Mesodermal cell (in vitro differentiated cells): ENCODE measurements at regions not wholly inside any gene's neighbourhood (a gene's known extent, or its start where the extent isn't known, plus 50 kb on each side); places are given as distances from the start of the nearest gene placed in this dataset.

Experiments
- H3K27ac ChIP-seq: 2 replicates; pipeline ENCODE4 v1.7.0; 2013; ENCODE audit warnings: mild to moderate bottlenecking, low read depth, low read length, moderate library complexity; ENCODE audit not compliant: severe bottlenecking
- H3K36me3 ChIP-seq: 2 replicates; pipeline ENCODE4 v1.7.1; 2013; ENCODE audit warnings: mild to moderate bottlenecking, low read length, moderate library complexity; ENCODE audit not compliant: control insufficient read depth, insufficient read depth
- H3K4me1 ChIP-seq: one replicate; pipeline ENCODE4 v1.7.1; 2013; ENCODE audit warnings: mild to moderate bottlenecking, low read length; ENCODE audit not compliant: insufficient read depth, control insufficient read depth, poor library complexity, severe bottlenecking
- H3K4me3 ChIP-seq: 2 replicates; pipeline ENCODE4 v1.7.0; 2013; ENCODE audit warnings: low read length, control low read depth, mild to moderate bottlenecking; ENCODE audit not compliant: insufficient read depth, poor library complexity, severe bottlenecking; ENCODE audit errors: extremely low read depth
- H3K9me3 ChIP-seq: 2 replicates; pipeline ENCODE4 v1.7.1; 2013; ENCODE audit warnings: mild to moderate bottlenecking, low read length, moderate library complexity; ENCODE audit not compliant: control insufficient read depth
- WGBS, 2 experiments: methylation state at CpG; one replicate each; pipeline ENCODE4 v1.1.5; 2013; ENCODE audit warnings: missing lambda C conversion rate in 2 of 2; ENCODE audit not compliant: insufficient coverage in 2 of 2; 5-methylcytosine and 5-hydroxymethylcytosine counted together

GRCh38 chr5:5044247-5044840 is 95.8 kb upstream of the ADAMTS16 start:
- Histone ChIP-seq H3K36me3 (no peaks in the 10 kb centered on the region), H3K27ac (no peak overlapping the region), H3K9me3 (no peaks in the 10 kb centered on the region), H3K4me3 (no peak overlapping the region), H3K4me1 (no peaks in the 10 kb centered on the region)
- 67% methylated on average over 1 of the region's 3 CpGs; no CpG with 5 or more reads in 1 of the 2 experiments for WGBS, 2 experiments

- Histone ChIP-seq H3K9me3 (no peaks in the 10 kb centered on the region), H3K4me1 (no peaks in the 10 kb centered on the region), H3K4me3 (no peak overlapping the region), H3K36me3 (no peaks in the 10 kb centered on the region), H3K27ac (no peak overlapping the region)
- WGBS, 2 experiments: 83 to 91% methylated on average over 5 to 6 of the region's 6 CpGs
Measured at GRCh38 chr5:5046680-5047502, 93.2 kb upstream of the ADAMTS16 start.

GRCh38 chr5:5050801-5051200 is 89.3 kb upstream of the ADAMTS16 start:
- Histone ChIP-seq H3K4me3 (no peak overlapping the region), H3K4me1 (no peaks in the 10 kb centered on the region), H3K9me3 (no peaks in the 10 kb centered on the region), H3K27ac (no peak overlapping the region), H3K36me3 (no peaks in the 10 kb centered on the region)
- WGBS, 2 experiments: 78 to 87% methylated on average over 1 to 2 of the region's 3 CpGs

GRCh38 chr5:5055712-5056111 is 84.4 kb upstream of the ADAMTS16 start:
- Histone ChIP-seq H3K9me3 (no peaks in the 10 kb centered on the region), H3K4me1 (no peaks in the 10 kb centered on the region), H3K27ac (no peak overlapping the region), H3K4me3 (no peak overlapping the region), H3K36me3 (no peaks in the 10 kb centered on the region)
- no CpG with 5 or more reads among the region's 1 CpG for WGBS, 2 experiments

GRCh38 chr5:5061836-5062235 is 78.3 kb upstream of the ADAMTS16 start:
- Histone ChIP-seq H3K4me3 (no peak overlapping the region), H3K36me3 (no peaks in the 10 kb centered on the region), H3K9me3 (no peaks in the 10 kb centered on the region), H3K4me1 (no peaks in the 10 kb centered on the region), H3K27ac (no peak overlapping the region)
- WGBS, 2 experiments: 96 to 99% methylated on average over 10 of the region's 12 CpGs

GRCh38 chr5:5062525-5063302 is 77.4 kb upstream of the ADAMTS16 start:
- 56 to 75% methylated on average over 3 to 4 of the region's 5 CpGs for WGBS, 2 experiments
- Histone ChIP-seq H3K27ac (no peak overlapping the region), H3K4me1 (no peaks in the 10 kb centered on the region), H3K36me3 (no peaks in the 10 kb centered on the region), H3K4me3 (no peak overlapping the region), H3K9me3 (no peaks in the 10 kb centered on the region)

- Histone ChIP-seq H3K27ac (no peak overlapping the region), H3K36me3 (no peaks in the 10 kb centered on the region), H3K9me3 (no peaks in the 10 kb centered on the region), H3K4me3 (no peak overlapping the region), H3K4me1 (no peaks in the 10 kb centered on the region)
- WGBS, 2 experiments: no CpG with 5 or more reads among the region's 3 CpGs
Measured at GRCh38 chr5:5063533-5063953, 76.6 kb upstream of the ADAMTS16 start.

- H3K36me3 ChIP-seq: no peaks in the 10 kb centered on the region
- no peak overlapping the region for H3K27ac ChIP-seq
- H3K4me1 ChIP-seq: no peaks in the 10 kb centered on the region
- H3K9me3 ChIP-seq: no peaks in the 10 kb centered on the region
- no peak overlapping the region for H3K4me3 ChIP-seq
- WGBS, 2 experiments: 94 to 97% methylated on average over 3 of the region's 4 CpGs
Measured at GRCh38 chr5:5065472-5065871, 74.7 kb upstream of the ADAMTS16 start.

GRCh38 chr5:5066276-5067186 is 73.6 kb upstream of the ADAMTS16 start:
- H3K36me3 ChIP-seq: no peaks in the 10 kb centered on the region
- 84 to 86% methylated on average over 3 to 5 of the region's 6 CpGs for WGBS, 2 experiments
- H3K4me1 ChIP-seq: no peaks in the 10 kb centered on the region
- no peak overlapping the region for H3K27ac ChIP-seq
- no peak overlapping the region for H3K4me3 ChIP-seq
- no peaks in the 10 kb centered on the region for H3K9me3 ChIP-seq

GRCh38 chr5:5069851-5070250 is 70.3 kb upstream of the ADAMTS16 start:
- H3K4me3 ChIP-seq: no peak overlapping the region
- no peaks in the 10 kb centered on the region for H3K4me1 ChIP-seq
- H3K9me3 ChIP-seq: peaks cover 3% of the 10 kb centered on the region
- H3K27ac ChIP-seq: no peak overlapping the region
- 73 to 88% methylated on average over 4 of the region's 5 CpGs for WGBS, 2 experiments
- no peaks in the 10 kb centered on the region for H3K36me3 ChIP-seq
